ENCODE measurements at regions not wholly inside any gene's neighbourhood (a gene's known extent, or its start where the extent isn't known, plus 50 kb on each side); places are given as distances from the start of the nearest gene placed in this dataset.
"Not testable (repeated sequence)": the region's sequence is repeated elsewhere in the genome, so short reads cannot be mapped to it uniquely, and the experiment has no call there.

DNA sequence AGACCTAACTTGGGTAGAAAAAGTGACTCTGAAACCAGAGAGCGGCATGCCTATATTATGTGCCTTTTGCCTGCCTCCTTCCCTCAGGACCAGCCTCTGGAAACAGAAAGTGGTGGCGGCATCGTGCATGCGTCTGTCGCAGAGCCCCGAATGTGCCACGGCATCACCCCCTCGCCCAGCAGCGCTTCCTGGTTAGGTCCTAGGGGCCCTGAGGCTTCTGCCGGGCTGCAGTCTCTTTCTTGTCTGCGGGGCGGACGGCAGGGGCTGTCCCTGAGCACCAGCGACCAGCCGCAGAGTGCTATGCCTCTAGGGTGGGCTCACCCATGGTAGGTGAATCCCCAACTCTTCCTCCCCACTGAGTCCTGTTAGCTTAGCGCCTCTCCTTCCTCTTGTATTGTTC lies 68.7 kb downstream of the VSIG4 start:
- H3K9ac ChIP-seq (ENCODE audit: low read depth, low read length): peak overlapping the region; percentile 10; the same call in 1 of the 2 replicates
- no peaks in the 10 kb centered on the region for H3K36me3 ChIP-seq (ENCODE audit: insufficient read depth, low read length)
- no peaks in the 10 kb centered on the region for H3K9me3 ChIP-seq (ENCODE audit: control insufficient read depth, insufficient read depth, low read length)
- no peaks in the 10 kb centered on the region for H3K4me1 ChIP-seq (ENCODE audit: insufficient read depth, low read length)

DNA sequence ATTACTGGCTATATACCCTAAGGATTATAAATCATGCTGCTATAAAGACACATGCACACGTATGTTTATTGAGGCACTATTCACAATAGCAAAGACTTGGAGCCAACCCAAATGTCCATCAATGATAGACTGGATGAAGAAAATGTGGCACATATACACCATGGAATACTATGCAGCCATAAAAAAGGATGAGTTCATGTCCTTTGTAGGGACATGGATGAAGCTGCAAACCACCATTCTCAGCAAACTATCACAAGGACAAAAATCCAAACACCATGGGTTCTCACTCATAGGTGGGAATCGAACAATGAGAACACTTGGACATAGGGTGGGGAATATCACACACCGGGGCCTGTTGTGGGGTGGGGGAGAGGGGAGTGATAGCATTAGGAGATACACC lies 72.7 kb downstream of the VSIG4 start:
- not testable (repeated sequence) for H3K9ac ChIP-seq (ENCODE audit: low read depth, low read length); H3K36me3 ChIP-seq (ENCODE audit: insufficient read depth, low read length); H3K4me1 ChIP-seq (ENCODE audit: insufficient read depth, low read length); H3K9me3 ChIP-seq (ENCODE audit: control insufficient read depth, insufficient read depth, low read length)

DNA sequence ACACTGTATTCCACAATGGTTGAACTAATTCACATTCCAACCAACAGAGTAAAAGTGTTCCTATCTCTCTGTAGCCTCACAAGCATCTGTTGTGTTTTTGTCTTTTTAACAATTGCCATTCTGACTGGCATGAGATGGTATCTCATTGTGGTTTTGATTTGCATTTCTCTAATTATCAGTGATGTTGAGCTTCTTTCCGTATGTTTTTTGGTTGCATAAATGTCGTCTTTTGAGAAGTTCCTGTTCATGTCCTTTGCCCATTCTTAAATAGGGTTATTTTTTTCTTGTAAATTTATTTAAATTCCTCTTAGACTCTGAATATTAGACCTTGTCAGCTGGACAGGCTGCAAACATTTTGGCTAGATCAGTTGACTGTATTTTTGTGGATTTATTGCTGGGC lies 78.2 kb downstream of the VSIG4 start:
- Histone ChIP-seq H3K9ac (ENCODE audit: low read depth, low read length) (no peak overlapping the region), H3K36me3 (ENCODE audit: insufficient read depth, low read length) (no peaks in the 10 kb centered on the region), H3K4me1 (ENCODE audit: insufficient read depth, low read length) (no peaks in the 10 kb centered on the region), H3K9me3 (ENCODE audit: control insufficient read depth, insufficient read depth, low read length) (no peaks in the 10 kb centered on the region)

DNA sequence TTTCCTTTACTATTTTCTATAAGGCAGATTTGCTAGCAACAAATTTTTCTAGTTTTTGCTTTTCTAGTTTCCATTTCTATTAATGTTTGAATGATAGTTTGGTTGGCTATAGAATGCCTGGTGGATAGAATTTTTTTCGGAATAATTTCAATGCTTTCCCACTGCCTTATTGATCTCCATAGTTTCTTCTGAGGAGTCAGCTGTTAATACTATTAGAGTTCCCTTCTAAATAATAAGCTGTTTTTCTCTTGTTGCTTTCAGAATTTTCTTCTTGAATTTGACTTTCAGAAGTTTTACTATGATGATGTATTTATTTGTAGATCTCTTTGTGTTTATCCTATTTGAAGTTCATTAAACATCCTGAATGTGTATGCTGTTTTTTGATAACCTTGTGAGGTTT lies 91.8 kb downstream of the VSIG4 start:
- H3K9me3 ChIP-seq (ENCODE audit: control insufficient read depth, insufficient read depth, low read length): no peaks in the 10 kb centered on the region
- no peaks in the 10 kb centered on the region for H3K36me3 ChIP-seq (ENCODE audit: insufficient read depth, low read length)
- no peaks in the 10 kb centered on the region for H3K4me1 ChIP-seq (ENCODE audit: insufficient read depth, low read length)
- H3K9ac ChIP-seq (ENCODE audit: low read depth, low read length): no peak overlapping the region

DNA sequence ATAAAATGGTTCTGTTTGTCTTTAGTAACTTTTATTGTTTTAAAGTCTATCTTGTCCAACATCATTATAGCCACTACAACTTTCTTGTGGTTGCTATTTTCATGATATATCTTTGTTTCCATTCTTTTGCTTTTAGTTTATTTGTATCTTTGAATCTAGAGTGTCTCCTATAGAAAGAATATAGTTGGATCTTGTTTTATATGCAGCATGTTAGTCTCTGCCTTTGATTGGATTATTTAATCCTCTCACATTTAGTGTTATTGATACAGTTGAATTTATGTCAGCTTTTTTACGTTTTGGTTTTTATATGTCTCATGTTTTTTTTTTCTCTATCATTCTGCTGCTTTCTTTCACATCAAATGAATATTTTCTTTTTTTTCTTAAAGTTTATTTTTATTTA lies 98.1 kb downstream of the VSIG4 start:
- Histone ChIP-seq H3K4me1 (ENCODE audit: insufficient read depth, low read length) (no peaks in the 10 kb centered on the region), H3K36me3 (ENCODE audit: insufficient read depth, low read length) (no peaks in the 10 kb centered on the region), H3K9ac (ENCODE audit: low read depth, low read length) (no peak overlapping the region), H3K9me3 (ENCODE audit: control insufficient read depth, insufficient read depth, low read length) (peaks cover 6% of the 10 kb centered on the region; the same call in 1 of the 2 replicates)

DNA sequence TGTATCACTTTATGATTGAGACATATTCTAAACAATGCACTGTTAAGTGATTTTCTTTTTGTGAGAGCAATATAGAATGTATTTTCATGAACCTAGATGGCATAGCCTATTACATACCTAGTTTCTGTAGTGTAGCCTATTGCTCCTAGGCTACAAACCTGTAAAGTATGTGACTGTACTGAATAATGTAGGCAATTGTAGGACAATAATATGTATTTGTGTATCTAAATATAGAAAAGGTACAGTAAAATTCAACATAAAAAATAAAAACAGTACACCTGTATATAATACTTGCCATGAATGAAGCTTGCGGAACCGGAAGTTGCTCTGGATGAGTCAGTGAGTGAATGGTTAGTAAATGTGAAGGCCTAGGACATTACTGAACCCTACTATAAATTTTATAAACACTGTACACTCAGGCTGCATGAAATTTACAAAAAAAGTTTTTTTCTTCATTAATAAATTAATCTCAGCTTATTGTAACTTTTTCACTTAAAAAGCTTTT lies 106.7 kb downstream of the VSIG4 start:
- Histone ChIP-seq H3K9me3 (ENCODE audit: control insufficient read depth, insufficient read depth, low read length) (no peaks in the 10 kb centered on the region; the same call in 1 of the 2 replicates), H3K4me1 (ENCODE audit: insufficient read depth, low read length) (no peaks in the 10 kb centered on the region), H3K36me3 (ENCODE audit: insufficient read depth, low read length) (no peaks in the 10 kb centered on the region), H3K9ac (ENCODE audit: low read depth, low read length) (no peak overlapping the region)

DNA sequence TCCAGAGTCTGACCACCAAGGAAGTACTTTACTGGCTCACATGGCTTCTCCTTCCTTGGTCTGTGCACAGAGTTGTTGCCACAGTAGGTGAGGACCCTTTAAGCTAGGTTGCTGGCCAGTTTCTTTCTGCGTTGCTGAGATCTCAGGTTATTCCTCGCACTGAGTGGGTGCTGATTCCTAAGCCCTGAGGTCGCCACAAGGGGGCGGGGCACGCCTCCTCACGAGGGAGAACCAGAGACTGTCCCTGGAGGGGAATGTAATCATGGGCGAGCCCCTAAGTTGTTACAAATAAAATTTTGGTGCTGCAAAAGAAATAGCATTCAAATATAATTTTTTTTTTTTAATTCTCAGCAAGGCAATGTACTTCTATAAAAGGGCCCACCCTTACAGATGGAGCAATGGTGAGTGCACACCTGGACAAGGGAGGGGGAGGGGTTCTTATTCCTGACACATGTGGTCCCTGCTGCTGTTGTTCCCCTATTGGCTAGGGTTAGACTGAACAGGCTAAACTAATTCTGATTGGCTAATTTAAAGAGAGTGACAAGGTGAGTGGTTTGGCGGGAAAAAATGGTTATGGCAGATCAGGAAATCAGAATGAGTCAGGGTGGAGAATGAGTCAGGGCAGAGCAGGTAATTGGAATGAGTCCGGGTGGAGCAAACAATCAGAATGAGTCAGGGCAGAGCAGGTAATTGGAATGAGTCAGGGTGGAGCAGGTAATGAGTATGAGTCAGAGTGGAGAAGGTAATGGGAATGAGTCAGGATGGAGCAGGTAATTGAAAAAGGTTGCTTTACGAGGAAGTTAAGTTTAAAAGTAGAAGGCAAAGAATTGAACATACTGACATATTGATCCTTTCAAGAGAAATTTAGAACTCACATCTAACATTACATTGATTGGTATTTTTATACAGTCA lies 107.5 kb downstream of the VSIG4 start:
- Histone ChIP-seq H3K36me3 (ENCODE audit: insufficient read depth, low read length) (no peaks in the 10 kb centered on the region), H3K4me1 (ENCODE audit: insufficient read depth, low read length) (no peaks in the 10 kb centered on the region), H3K9me3 (ENCODE audit: control insufficient read depth, insufficient read depth, low read length) (peaks cover 4% of the 10 kb centered on the region), H3K9ac (ENCODE audit: low read depth, low read length) (no peak overlapping the region)

DNA sequence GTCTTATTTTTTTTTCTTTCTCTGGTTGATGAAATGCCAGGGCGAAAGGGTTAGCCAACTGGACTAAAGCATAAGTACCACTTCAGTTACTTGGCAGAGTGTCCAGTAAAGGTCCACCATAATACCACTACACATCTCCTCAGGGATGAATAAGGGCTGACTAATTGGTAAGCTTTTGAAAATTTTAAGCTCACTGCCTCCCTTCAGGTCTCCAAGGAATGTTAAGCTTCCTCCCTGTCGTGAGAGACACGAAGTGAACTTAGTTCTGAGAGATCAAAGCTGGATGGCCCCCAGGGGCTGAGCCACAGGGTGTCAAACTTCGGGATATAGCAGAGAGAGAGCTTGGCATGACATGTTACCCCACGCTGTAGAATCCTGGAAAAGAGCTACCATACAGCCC lies 111.4 kb downstream of the VSIG4 start:
- H3K36me3 ChIP-seq (ENCODE audit: insufficient read depth, low read length): no peaks in the 10 kb centered on the region
- no peaks in the 10 kb centered on the region for H3K4me1 ChIP-seq (ENCODE audit: insufficient read depth, low read length)
- H3K9ac ChIP-seq (ENCODE audit: low read depth, low read length): no peak overlapping the region
- H3K9me3 ChIP-seq (ENCODE audit: control insufficient read depth, insufficient read depth, low read length): peaks cover 4% of the 10 kb centered on the region

DNA sequence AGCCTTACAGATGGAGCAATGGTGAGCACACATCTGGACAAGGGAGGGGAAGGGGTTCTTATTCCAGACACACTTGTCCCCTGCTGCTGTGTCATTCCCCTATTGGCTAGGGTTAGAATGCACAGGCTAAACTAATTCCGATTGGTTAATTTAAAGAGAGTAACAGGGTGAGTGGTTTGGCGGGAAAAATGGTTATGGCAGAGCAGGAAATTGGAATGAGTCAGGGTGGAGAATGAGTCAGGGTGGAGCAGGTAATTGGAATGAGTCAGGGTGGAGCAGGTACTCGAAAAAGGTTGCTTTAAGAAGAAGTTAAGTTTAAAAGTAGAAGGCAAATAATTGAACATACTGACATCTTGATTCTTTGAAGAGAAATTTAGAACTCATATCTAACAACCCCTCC lies 112.5 kb downstream of the VSIG4 start:
- H3K4me1 ChIP-seq (ENCODE audit: insufficient read depth, low read length); H3K9ac ChIP-seq (ENCODE audit: low read depth, low read length); H3K9me3 ChIP-seq (ENCODE audit: control insufficient read depth, insufficient read depth, low read length); H3K36me3 ChIP-seq (ENCODE audit: insufficient read depth, low read length): not testable (repeated sequence)

DNA sequence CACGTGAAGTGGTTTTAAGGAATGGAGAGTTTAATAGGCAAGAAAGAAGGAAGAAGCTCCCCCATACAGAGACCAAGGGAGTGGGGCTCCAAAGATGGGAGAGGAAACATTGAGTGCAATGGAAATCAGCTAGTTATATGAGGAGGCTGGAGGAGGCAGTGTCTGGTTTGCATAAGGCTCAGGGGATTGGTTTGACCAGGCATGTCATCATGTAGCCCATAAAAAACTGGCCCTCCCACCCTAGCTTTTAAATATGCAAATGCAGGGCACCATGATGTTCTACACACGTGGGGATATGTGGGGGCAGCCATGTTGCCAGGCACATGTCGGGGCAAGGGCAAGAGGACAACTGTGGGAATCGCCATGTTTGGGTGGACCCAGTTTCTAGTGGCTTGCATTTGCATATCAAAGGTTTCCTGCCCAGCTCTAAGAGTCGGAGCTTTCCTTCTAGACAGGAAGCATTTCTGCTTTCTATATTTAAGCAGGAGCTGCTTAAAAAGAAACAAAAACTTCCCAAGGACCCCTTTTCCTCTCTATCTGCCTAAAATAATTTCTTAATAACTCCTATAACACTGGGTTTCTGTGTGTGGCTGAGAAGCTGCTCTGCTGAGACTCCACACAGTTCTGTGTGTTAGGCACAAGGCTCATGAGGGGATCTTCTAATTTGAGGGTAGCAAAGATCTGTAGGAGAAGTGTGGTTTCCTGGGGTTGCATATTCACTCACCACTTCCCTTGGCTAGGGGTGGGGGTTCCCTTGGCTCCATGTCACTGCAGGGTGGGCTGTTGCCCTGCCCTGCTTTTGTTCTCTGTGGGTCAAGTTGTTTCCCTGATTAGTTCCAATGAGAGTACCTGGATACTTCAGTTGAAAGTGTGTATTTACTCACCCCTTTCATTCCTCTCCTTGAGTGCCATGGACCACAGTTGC lies 113.5 kb downstream of the VSIG4 start:
- Histone ChIP-seq H3K9me3 (ENCODE audit: control insufficient read depth, insufficient read depth, low read length) (peaks cover 4% of the 10 kb centered on the region), H3K4me1 (ENCODE audit: insufficient read depth, low read length) (no peaks in the 10 kb centered on the region), H3K9ac (ENCODE audit: low read depth, low read length) (no peak overlapping the region), H3K36me3 (ENCODE audit: insufficient read depth, low read length) (no peaks in the 10 kb centered on the region)

DNA sequence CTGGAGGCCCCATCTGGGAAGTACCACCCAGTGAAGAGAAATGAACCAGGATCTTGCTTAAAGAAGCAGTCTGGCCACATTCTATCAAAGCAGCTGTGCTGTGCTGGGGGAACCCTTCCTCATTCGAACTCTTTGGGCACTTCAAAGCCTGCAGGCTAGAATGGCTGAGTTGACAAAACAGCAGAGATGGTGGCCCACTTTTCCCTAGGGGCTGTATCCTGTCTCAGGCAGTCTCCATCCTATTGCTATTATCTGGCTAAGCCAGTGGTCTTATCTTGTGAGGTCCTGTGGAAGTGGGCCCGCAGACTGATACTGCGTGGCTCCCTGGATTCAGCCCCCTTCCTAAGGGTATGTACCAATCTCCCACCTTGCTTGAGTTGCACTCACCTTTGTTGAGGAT lies 114.3 kb downstream of the VSIG4 start:
- Histone ChIP-seq H3K36me3 (ENCODE audit: insufficient read depth, low read length) (no peaks in the 10 kb centered on the region), H3K9ac (ENCODE audit: low read depth, low read length) (no peak overlapping the region), H3K9me3 (ENCODE audit: control insufficient read depth, insufficient read depth, low read length) (peaks cover 4% of the 10 kb centered on the region), H3K4me1 (ENCODE audit: insufficient read depth, low read length) (no peaks in the 10 kb centered on the region)

DNA sequence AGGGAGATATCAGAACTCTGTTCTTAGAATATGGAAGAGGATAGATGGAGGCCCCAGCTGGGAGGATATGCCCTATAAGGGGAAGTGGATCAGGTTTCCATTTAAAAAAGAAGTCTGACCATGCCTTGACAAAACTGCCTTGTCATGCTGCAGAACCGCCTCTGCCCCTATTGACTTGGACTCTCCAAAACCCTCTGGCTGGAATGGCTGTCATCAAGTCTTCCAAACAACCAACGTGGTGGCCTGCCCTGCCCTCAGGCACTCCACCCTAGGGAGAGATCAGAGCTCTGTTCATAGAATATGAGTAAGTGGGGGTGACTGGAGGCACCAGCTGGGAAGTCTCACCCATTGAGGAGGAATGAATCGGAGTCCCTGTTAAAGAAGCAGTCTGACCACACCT lies 114.9 kb downstream of the VSIG4 start:
- Histone ChIP-seq H3K9ac (ENCODE audit: low read depth, low read length) (no peak overlapping the region), H3K36me3 (ENCODE audit: insufficient read depth, low read length) (no peaks in the 10 kb centered on the region), H3K9me3 (ENCODE audit: control insufficient read depth, insufficient read depth, low read length) (peaks cover 4% of the 10 kb centered on the region; the same call in 1 of the 2 replicates), H3K4me1 (ENCODE audit: insufficient read depth, low read length) (no peaks in the 10 kb centered on the region)

DNA sequence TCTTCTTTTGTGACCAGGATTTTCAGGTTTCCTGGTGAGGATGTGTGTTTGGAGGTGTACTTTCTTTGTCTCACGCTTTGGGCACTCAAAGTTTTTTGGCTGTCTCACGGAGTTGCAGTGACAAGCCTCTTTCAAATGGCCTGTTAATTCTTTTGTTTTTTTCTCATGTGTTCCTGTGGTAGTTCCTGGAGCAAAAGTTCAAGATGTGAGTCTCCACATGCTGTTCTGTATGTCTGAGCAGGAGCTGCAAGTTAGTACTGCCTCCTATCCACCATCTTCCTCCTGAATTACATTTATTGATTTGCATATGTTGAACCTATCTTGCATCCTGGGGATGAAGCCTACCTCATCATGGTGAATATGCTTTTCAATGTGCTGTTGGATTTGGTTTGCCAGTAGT lies 118.5 kb downstream of the VSIG4 start:
- no peaks in the 10 kb centered on the region for H3K4me1 ChIP-seq (ENCODE audit: insufficient read depth, low read length)
- H3K9ac ChIP-seq (ENCODE audit: low read depth, low read length): no peak overlapping the region
- H3K36me3 ChIP-seq (ENCODE audit: insufficient read depth, low read length): no peaks in the 10 kb centered on the region
- no peaks in the 10 kb centered on the region; the same call in none of the 2 replicates for H3K9me3 ChIP-seq (ENCODE audit: control insufficient read depth, insufficient read depth, low read length)

DNA sequence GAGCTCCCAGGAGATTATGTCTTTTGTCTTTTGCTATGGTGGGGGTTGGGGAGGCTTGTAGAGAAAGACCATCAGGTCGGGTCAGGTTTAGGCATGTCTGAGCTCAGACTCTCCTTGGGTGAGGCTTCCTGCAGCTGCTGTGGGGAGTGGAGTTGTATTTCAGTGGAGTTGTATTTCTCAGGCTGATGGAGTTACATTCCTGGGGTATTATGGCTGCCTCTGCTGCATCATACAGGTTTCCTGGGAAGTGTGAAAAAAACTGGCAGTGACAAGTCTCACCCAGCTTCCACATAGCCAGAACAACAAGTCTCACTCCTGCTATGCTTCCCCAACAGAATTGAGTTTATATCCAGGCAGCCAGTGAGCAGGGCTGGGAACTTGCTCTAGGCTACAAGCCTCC lies 119.3 kb downstream of the VSIG4 start:
- no peaks in the 10 kb centered on the region for H3K4me1 ChIP-seq (ENCODE audit: insufficient read depth, low read length)
- no peak overlapping the region for H3K9ac ChIP-seq (ENCODE audit: low read depth, low read length)
- H3K36me3 ChIP-seq (ENCODE audit: insufficient read depth, low read length): no peaks in the 10 kb centered on the region
- H3K9me3 ChIP-seq (ENCODE audit: control insufficient read depth, insufficient read depth, low read length): no peaks in the 10 kb centered on the region; the same call in none of the 2 replicates

Data from ES-I3 (cell line).